Renal cortex interstitium (tissue), 11 donors: ENCODE measurements at regions not wholly inside any gene's neighbourhood (a gene's known extent, or its start where the extent isn't known, plus 50 kb on each side); places are given as distances from the start of the nearest gene placed in this dataset.

Experiments
- DNase-seq, 11 donors: peaks; one replicate each; pipeline ENCODE4 v3.0.0-alpha.2; 2013; ENCODE audit warnings: low read depth in 9 of 11, low spot score in 4 of 11; ENCODE audit errors: extremely low read depth in 1 of 11

DNA sequence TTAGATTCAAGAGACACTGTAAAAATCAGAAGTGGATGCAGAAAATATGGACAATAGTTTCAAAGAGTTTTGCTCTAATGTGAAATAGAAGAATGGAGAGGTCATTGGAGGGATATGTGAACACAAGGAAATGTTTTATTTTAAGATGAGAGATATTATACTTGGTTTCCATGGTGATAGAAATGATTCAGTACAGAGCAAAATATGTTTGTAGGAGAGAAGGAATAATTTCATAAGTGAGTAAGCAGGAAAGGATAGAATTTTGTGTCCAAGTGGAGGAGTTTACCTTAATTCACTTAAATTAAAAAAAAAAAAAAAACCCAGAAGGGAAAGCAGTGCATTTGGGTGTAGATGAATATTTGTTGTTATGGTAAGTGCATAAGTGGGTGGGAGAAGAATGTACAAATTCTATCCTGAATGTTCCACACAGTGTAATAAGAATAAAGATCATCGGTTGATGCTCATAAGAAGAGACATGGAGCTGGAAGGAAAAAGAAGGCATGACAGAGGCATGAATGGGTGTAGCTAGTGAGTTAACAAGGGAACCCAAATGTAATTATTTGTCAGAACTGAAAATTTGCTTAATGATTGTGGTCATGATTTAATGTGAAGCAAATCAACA, 688.9 kb upstream of the GJE1 start:
- DNase-seq = no peak

DNA sequence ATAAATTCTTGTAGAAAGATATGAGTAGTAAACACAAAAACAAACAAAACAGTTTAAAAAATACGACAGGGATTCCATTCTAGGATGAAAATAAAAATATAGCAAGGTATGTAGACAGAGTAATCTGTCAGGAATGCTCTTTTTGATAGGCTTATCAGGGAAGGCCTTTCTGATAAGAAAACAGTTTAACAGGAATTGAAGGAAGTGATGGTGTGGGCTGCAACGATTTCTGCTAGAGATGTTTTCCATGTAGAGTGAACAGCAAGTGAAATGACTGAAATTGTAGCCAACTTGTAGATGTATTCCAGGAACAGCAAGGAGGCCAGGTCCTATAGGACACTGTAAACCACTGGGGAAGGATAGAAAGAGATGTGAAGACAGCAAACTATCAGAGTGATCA, 689.7 kb upstream of the GJE1 start:
- no peak for DNase-seq

DNA sequence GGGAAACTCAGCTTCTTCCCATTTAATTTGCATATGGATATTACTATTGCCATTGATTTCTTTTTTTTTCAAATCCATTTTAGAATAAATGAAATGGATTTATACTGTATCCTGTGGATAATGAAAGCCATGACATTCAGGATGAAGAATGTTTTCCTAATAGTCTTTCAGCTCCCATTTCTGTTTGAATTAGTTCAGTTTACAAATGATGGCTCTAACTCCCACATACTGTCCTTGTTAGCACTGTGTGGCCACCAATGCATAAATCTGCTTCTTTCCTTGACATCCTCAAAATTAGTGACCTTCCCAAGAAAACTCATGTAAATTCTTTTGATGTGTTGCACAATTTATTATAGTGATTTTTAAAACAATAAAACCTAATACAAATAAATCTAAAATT, 693.2 kb upstream of the GJE1 start:
- DNase-seq = no peak

DNA sequence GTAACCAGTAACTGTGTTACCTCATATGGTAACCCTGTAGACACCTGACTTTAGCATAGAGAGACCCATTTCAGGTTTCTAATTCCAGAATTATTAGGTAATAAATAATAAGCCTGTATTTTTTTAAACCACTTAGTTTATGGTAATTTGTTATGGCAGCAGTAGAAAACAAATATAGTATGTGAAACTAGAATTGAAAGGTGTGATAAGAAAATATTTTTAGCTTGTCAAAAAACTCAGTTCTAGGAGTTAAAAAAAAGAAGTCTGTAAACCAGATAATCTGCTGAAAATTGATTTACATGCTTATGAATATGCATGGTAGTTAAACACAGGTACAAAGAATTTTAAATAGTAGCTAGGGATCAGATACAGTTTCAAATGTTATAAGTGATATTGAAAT, 695.0 kb upstream of the GJE1 start:
- DNase-seq = no peak

DNA sequence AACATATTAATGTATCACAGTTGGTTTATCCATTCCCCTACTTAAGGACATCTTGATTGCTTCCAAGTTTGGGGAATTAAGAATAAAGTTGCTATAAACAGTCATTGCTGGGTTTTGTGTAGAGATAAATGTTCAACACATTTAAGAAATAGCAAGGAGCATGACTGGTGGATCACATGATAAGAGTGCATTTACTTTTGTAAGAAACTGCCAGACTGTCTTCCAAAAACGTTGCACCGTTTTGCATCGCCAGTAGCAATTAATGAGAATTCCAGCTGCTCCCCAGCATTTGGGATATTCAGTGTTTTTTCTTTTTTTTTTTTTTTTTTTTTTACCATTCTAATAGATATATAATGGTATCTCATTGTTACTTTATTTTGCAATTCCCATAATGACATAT, 695.7 kb upstream of the GJE1 start:
- no peak for DNase-seq

DNA sequence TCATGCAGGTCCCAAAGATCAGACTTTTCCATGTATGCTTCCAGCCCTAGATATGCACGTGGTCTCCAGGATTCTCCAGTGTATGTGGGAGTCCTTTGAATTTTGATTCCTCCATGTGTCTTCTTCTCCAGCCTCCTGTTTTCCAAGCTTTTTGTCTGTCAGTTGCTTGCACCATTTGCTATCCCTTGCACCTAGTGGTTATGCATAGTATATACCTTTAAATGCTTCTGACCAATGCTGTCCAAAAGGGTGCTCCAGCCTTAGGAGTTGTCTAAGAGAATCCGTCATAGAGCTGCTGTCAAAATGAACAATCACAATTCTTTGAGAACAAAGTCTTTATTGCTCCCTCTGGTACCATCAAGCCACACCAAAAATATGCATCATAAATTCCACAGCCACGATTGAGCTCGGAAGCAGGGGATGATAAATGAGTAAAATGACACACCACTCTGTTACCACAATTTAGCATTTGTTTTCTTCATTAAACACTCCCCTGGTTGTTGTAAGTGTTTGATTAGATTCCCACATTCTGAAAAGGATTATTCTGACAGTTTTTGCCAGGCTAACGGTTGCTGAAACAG, 706.2 kb upstream of the GJE1 start:
- no peak for DNase-seq

DNA sequence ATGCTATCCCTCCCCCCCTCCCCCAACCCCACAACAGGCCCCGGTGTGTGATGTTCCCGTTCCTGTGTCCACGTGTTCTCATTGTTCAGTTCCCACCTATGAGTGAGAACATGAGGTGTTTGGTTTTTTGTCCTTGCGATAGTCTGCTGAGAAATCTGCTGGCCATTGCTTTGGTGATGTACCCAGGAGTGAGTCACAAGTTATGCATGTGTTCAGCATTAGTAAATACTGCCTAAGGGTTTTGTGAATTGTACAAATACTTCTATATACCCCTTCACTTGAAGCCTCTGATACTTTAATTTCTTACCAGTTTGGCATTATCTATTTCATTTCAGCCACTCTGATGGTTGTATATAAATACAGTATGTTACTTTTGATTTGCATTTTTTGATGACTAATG, 711.3 kb upstream of the GJE1 start:
- no peak for DNase-seq

DNA sequence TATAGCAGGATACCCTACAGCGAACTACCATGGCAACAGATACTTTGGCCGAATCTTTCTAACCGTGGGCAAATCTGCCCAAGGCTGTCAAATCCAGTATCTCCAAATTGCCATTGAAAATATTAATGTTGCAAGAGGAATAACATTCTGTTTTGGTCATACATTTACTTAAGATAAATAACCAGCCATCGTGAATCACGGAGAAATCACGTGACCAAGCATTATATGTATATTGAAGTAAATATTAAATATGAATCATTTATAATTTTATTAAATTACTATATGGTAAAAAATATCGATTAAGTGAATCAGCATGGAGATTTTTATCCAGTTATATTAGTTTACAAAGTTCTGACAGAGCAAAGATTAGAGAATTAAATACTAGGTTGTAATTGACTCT, 714.6 kb upstream of the GJE1 start:
- DNase-seq = no peak

DNA sequence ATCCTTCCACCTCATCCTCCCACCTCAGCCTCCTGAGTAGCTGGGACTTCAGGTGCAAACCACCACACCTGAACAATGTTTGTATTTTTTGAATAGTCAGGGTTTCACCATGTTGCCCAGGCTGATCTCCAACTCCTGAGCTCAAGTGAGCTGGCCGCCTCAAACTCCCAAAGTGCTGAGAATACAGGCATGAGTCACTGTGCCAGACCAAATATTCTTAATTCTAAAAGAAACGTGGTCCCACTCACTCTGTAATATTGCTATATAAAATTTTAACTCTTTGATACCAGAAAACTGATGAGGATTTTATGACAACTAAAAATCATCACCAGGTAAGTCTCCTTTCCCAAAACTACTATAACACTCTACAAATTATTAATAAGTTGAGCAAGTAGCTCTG, 716.8 kb upstream of the GJE1 start:
- no peak for DNase-seq

DNA sequence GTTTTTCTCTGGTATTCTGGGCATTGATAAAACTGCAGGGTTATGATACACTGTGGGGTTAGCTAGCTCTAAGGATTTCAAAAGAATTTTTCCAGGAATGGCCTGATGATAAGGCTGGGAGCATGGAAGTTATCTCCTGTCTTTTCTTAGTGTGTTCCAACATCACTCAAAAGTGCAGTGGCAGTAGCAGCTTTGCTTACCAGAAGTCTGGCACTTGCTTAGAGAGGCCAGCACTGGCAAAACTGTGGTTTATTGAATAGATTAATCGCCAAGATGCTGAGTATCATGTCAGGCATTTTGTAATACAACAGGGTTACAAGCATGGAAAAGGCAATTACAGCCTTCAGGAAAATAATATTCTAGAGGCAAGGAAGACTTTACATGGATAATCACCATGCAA, 719.5 kb upstream of the GJE1 start:
- DNase-seq = no peak

DNA sequence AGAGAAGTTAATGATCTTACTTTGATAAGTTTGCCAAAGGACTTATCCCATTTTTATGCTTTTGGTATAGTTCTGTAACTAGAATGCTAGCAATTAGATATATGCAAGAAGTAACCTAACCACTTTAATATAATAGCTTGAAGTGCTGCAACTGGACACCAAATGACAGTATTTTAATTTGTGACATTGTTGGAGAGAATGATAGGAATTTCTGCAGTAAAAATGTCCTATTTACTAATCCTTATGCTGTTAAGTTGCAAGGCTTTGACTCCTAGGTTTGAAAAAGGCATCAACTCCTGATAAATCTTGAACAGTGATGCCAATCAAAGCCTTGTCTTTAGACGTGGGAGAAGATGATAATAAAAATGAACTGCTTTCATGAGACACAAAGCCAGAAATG, 726.0 kb upstream of the GJE1 start:
- no peak for DNase-seq

DNA sequence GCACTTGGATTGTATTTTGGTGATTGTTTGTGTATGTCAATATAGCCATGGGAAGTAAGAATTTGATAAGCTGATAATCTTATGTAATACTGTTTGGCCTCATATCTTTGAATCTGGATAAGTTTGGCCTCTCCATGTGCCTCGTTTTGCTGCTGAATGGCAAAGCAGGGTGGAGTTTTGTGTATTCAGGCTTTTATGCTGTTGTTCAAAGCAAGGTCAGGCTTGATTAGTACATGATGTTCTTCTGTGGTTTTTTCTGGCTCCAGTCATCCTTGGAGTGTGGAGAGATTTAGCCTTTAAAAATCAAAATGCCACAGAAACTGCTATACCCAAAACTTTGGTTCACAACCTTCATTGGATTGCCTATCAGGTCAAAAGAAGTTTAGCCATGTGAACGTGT, 728.9 kb upstream of the GJE1 start:
- DNase-seq = no peak

DNA sequence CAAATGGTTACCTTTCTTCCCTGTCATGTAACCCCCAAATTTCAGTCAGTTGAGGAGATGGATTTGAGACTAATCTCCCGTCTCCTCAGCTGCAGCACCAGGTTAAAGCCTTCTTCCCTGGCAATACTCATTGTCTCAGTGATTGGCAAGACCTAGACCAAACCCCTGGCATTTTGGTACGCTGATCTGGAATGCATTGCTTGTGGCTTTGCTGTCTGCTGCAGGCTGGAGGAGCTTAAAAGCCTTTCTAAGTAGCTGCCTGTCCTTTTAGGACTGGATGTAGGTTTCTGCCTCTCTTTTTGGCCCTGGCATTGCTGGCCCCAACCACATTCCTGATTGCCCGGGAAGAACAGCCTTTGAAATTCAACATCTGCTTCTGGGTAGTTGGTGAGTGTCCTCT, 729.6 kb upstream of the GJE1 start:
- DNase-seq = no peak

DNA sequence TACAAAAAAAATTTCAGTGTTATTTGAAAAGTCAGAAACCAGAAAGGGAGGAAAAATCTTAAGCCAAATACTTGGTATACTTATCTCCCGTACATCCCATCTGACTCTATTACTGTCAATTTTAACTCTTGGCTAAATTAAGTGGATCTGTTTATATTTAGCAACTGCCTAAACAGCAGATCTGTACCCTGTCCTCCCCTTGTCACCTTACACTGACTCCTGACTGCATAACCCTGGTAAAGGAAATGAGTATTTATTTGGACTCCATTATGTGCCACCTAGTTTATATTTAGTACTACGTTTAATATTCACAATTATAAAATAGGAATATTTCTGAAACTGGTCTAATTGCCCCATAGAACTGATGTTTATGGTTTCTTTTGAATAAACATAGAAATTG, 730.2 kb upstream of the GJE1 start:
- no peak for DNase-seq

DNA sequence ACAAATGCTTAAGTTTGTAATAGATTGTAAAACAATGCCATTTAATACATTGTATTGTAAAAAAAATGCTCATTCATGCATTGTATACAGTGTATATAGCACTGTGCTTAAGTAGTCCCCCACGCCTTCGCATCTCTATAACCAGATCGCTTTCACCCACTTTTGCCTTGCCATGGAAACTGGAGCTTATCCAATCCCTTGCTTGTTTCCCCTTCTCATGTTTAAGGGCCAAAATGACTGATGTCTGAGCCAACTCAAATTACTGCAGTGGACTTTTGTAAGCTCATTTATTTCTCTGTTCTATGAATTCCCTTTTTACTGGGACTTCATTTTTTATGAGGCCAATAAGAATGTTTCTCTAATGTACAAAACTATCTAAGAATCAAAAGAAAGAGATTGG, 730.9 kb upstream of the GJE1 start:
- DNase-seq = peak in 2 of 11 donors; percentile 8 to 13

DNA sequence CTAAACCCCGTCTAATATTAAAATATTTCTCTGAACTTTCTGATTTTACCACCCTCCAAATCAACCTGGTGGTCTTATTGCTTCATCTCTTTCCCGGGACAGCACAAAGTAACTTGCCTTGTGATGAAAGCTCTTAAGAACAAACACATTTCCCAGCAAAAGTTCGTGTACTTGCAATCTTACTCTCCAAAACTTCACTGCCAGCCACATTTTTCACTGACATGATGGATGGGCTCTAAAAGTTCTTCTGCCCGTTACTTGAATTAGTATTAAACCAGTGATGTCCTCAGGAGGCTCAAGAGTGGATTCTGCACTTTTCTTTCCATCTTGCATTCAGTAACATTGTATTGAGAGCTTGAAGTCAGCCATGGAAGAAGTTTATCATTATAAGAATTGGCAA, 731.6 kb upstream of the GJE1 start:
- no peak for DNase-seq

DNA sequence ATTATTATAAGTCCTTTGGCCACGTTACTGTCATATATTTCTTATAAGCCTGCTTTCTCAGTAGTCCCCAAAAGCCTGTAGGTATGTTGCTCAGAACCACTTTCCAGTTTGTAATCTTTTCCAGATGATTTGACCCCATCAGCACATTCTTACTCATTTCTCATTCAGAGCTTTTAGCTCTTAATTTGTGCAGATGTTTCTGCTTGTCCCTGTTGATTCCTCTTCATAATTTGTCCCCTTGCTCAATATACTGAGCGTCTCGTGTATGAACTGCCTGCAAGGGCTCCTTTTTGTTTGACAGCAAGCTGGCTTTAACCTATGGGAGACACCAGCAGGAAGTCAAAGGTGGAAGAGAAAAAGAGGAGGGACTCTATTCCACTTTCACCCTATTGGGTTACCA, 733.8 kb upstream of the GJE1 start:
- no peak for DNase-seq

DNA sequence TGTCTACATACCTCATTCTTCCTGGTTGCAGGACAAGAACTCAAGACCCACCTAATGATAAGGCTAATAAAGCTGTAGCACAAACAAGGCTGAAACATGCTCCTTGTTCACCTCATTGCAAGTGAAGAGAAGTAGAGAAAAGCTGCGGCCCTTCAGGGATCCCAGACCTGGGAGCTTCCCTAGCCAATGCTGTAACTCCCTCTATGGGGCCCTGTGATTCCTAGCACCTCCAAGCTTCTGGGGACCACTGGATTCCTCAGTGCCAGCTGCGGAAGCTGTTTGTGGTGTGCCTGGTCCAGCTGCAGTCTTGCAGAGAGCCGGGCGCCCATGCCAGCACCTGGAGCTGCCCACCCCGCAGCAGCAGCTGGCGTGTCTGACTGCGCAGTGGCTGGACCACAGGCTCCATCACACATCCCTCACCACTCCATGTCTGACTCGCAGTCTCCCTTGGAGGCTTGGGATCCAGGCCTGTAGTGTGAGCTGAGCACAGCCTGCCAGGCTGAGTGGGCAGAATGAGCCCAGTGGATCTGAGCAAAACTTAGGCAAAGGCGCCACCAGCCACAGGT, 737.2 kb upstream of the GJE1 start:
- DNase-seq = no peak

DNA sequence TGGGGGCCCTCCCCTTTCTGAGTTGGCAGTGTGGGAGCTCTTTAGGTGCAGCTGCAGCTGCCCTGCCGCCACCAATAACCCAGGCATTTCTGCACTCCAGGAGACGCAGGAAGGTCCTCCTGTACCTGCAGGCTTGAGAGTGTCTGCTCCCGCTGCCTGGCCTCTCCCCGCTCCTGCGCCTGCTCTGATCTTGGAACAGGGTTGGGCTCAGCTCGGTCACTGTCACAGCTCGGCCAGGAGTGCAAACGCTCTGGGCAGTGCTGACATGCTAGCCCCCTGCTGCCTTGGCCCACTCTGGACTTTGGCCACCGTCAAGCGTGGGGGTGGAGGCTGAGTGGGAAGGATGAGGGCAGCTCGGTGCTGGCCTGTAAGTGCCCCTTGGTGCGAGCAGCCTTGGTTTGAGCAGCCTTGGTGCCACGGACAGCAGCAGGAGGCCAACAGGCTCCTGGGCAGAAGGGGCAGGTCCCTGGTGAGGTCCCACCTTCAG, 738.1 kb upstream of the GJE1 start:
- no peak for DNase-seq

DNA sequence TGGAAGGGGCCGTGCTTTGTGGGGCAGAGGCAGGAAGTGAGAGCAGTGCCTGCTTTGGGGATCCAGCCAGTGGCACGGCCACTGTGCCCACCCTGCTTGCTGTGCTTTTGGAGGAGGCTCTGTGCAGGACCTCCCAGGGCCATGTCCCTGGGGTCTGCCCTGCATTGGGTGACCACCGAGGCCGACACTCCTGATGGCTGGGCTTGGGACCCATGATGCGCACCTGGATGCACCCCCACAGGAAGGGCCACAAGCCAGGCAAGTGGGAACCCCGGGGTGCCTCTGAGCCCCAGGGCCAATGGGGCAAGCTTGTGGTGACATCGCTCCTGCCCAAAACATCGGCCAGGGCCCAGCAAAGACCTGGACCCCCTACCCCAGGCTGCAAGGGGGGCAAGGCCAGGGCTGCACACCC, 738.6 kb upstream of the GJE1 start:
- no peak for DNase-seq
